ENCODE measurements at regions not wholly inside any gene's neighbourhood (a gene's known extent, or its start where the extent isn't known, plus 50 kb on each side); places are given as distances from the start of the nearest gene placed in this dataset.

GRCh38 chr1:195828325-195828724 lies 779.9 kb downstream of the KCNT2 start:
- Mint-ChIP-seq H3K36me3 (no peaks in the 10 kb centered on the region), H3K27ac (no peak overlapping the region), H3K9me3 (no peaks in the 10 kb centered on the region), H3K4me3 (no peak overlapping the region), H3K27me3 (no peaks in the 10 kb centered on the region), H3K4me1 (no peaks in the 10 kb centered on the region)
- no peaks in the 10 kb centered on the region for H3K36me3 ChIP-seq (ENCODE audit: insufficient read depth, low read length)
- H3K4me3 ChIP-seq (ENCODE audit: low read length), result no peak overlapping the region
- DNase-seq, result no peak
- no peaks in the 10 kb centered on the region for H3K9me3 ChIP-seq (ENCODE audit: low read length)
- H3K27ac ChIP-seq (ENCODE audit: low read depth, low read length), result no peak overlapping the region
- ChIA-PET CTCF (no interaction called here), POLR2A (no interaction called here)
- H3K4me1 ChIP-seq (ENCODE audit: insufficient read depth, low read length), result no peaks in the 10 kb centered on the region
- no peaks in the 10 kb centered on the region for H3K27me3 ChIP-seq (ENCODE audit: insufficient read depth, low read length, poor library complexity, severe bottlenecking)

GRCh38 chr1:195820925-195821324 lies 787.3 kb downstream of the KCNT2 start:
- ChIA-PET CTCF (no interaction called here), POLR2A (no interaction called here)
- H3K9me3 ChIP-seq (ENCODE audit: low read length), result no peaks in the 10 kb centered on the region
- no peaks in the 10 kb centered on the region for H3K27me3 Mint-ChIP-seq
- no peaks in the 10 kb centered on the region for H3K27me3 ChIP-seq (ENCODE audit: insufficient read depth, low read length, poor library complexity, severe bottlenecking)
- DNase-seq, result no peak
- peaks cover 2 to 16% (median 9%) of the 10 kb centered on the region in 5 donors for H3K9me3 Mint-ChIP-seq
- no peak overlapping the region for H3K27ac ChIP-seq (ENCODE audit: low read depth, low read length)
- no peaks in the 10 kb centered on the region for H3K36me3 ChIP-seq (ENCODE audit: insufficient read depth, low read length)
- H3K27ac Mint-ChIP-seq, result no peak overlapping the region
- H3K4me1 ChIP-seq (ENCODE audit: insufficient read depth, low read length), result no peaks in the 10 kb centered on the region
- H3K4me3 ChIP-seq (ENCODE audit: low read length), result no peak overlapping the region
- no peak overlapping the region for H3K4me3 Mint-ChIP-seq
- no peaks in the 10 kb centered on the region for H3K4me1 Mint-ChIP-seq
- H3K36me3 Mint-ChIP-seq, result no peaks in the 10 kb centered on the region

GRCh38 chr1:195806060-195806459 lies 802.2 kb downstream of the KCNT2 start:
- H3K4me1 Mint-ChIP-seq, result no peaks in the 10 kb centered on the region
- Histone ChIP-seq H3K4me1 (ENCODE audit: insufficient read depth, low read length) (no peaks in the 10 kb centered on the region), H3K9me3 (ENCODE audit: low read length) (no peaks in the 10 kb centered on the region), H3K27ac (ENCODE audit: low read depth, low read length) (no peak overlapping the region), H3K27me3 (ENCODE audit: insufficient read depth, low read length, poor library complexity, severe bottlenecking) (no peaks in the 10 kb centered on the region), H3K4me3 (ENCODE audit: low read length) (no peak overlapping the region), H3K36me3 (ENCODE audit: insufficient read depth, low read length) (no peaks in the 10 kb centered on the region)
- ChIA-PET CTCF (no interaction called here), POLR2A (no interaction called here)
- no peak for DNase-seq
- no peaks in the 10 kb centered on the region for H3K27me3 Mint-ChIP-seq
- peak overlapping the region in 1 of 8 donors; percentile 41 for H3K27ac Mint-ChIP-seq
- H3K9me3 Mint-ChIP-seq, result peaks cover 0 to 7% (median 2%) of the 10 kb centered on the region in 5 donors
- no peak overlapping the region for H3K4me3 Mint-ChIP-seq
- H3K36me3 Mint-ChIP-seq, result no peaks in the 10 kb centered on the region

GRCh38 chr1:195804547-195804946 lies 803.7 kb downstream of the KCNT2 start:
- no peak overlapping the region for H3K4me3 Mint-ChIP-seq
- H3K36me3 Mint-ChIP-seq, result no peaks in the 10 kb centered on the region
- no peak overlapping the region for H3K27ac Mint-ChIP-seq
- Histone ChIP-seq H3K4me1 (ENCODE audit: insufficient read depth, low read length) (no peaks in the 10 kb centered on the region), H3K27ac (ENCODE audit: low read depth, low read length) (no peak overlapping the region), H3K36me3 (ENCODE audit: insufficient read depth, low read length) (no peaks in the 10 kb centered on the region), H3K9me3 (ENCODE audit: low read length) (no peaks in the 10 kb centered on the region), H3K27me3 (ENCODE audit: insufficient read depth, low read length, poor library complexity, severe bottlenecking) (no peaks in the 10 kb centered on the region), H3K4me3 (ENCODE audit: low read length) (no peak overlapping the region)
- ChIA-PET CTCF (no interaction called here), POLR2A (no interaction called here)
- DNase-seq, result no peak
- no peaks in the 10 kb centered on the region for H3K27me3 Mint-ChIP-seq
- peaks cover 0 to 9% (median 2%) of the 10 kb centered on the region in 5 donors for H3K9me3 Mint-ChIP-seq
- H3K4me1 Mint-ChIP-seq, result no peaks in the 10 kb centered on the region

GRCh38 chr1:195799016-195799415 lies 809.2 kb downstream of the KCNT2 start:
- no peaks in the 10 kb centered on the region for H3K36me3 ChIP-seq (ENCODE audit: insufficient read depth, low read length)
- H3K9me3 ChIP-seq (ENCODE audit: low read length), result no peaks in the 10 kb centered on the region
- Mint-ChIP-seq H3K9me3 (peaks cover 0 to 5% (median 2%) of the 10 kb centered on the region in 5 donors), H3K27ac (no peak overlapping the region), H3K27me3 (no peaks in the 10 kb centered on the region), H3K4me3 (no peak overlapping the region), H3K4me1 (no peaks in the 10 kb centered on the region), H3K36me3 (no peaks in the 10 kb centered on the region)
- no peak for DNase-seq
- no peak overlapping the region for H3K4me3 ChIP-seq (ENCODE audit: low read length)
- H3K27ac ChIP-seq (ENCODE audit: low read depth, low read length), result no peak overlapping the region
- POLR2A ChIA-PET, result no interaction called here
- CTCF ChIA-PET, result no interaction called here
- H3K27me3 ChIP-seq (ENCODE audit: insufficient read depth, low read length, poor library complexity, severe bottlenecking), result no peaks in the 10 kb centered on the region
- no peaks in the 10 kb centered on the region for H3K4me1 ChIP-seq (ENCODE audit: insufficient read depth, low read length)

GRCh38 chr1:195794225-195794624 lies 814.0 kb downstream of the KCNT2 start:
- POLR2A ChIA-PET, result no interaction called here

GRCh38 chr1:195791796-195792195 lies 816.4 kb downstream of the KCNT2 start:
- DNase-seq, result no peak
- Mint-ChIP-seq H3K4me1 (no peaks in the 10 kb centered on the region), H3K27me3 (no peaks in the 10 kb centered on the region), H3K4me3 (no peak overlapping the region), H3K27ac (no peak overlapping the region), H3K9me3 (peaks cover 0 to 6% (median 2%) of the 10 kb centered on the region in 5 donors), H3K36me3 (no peaks in the 10 kb centered on the region)
- Histone ChIP-seq H3K4me1 (ENCODE audit: insufficient read depth, low read length) (no peaks in the 10 kb centered on the region), H3K27ac (ENCODE audit: low read depth, low read length) (no peak overlapping the region), H3K36me3 (ENCODE audit: insufficient read depth, low read length) (no peaks in the 10 kb centered on the region), H3K9me3 (ENCODE audit: low read length) (no peaks in the 10 kb centered on the region), H3K4me3 (ENCODE audit: low read length) (no peak overlapping the region), H3K27me3 (ENCODE audit: insufficient read depth, low read length, poor library complexity, severe bottlenecking) (no peaks in the 10 kb centered on the region)
- ChIA-PET CTCF (no interaction called here), POLR2A (no interaction called here)

More at GRCh38 chr1:195794225-195794624, 814.0 kb downstream of the KCNT2 start:
- Mint-ChIP-seq H3K4me1 (no peaks in the 10 kb centered on the region), H3K36me3 (no peaks in the 10 kb centered on the region), H3K27ac (no peak overlapping the region), H3K27me3 (no peaks in the 10 kb centered on the region), H3K4me3 (no peak overlapping the region), H3K9me3 (peaks cover 0 to 5% (median 2%) of the 10 kb centered on the region in 5 donors)
- CTCF ChIA-PET, result no interaction called here
- no peaks in the 10 kb centered on the region for H3K9me3 ChIP-seq (ENCODE audit: low read length)
- no peaks in the 10 kb centered on the region for H3K36me3 ChIP-seq (ENCODE audit: insufficient read depth, low read length)
- no peak overlapping the region for H3K4me3 ChIP-seq (ENCODE audit: low read length)
- H3K27ac ChIP-seq (ENCODE audit: low read depth, low read length), result no peak overlapping the region
- DNase-seq, result no peak
- no peaks in the 10 kb centered on the region for H3K4me1 ChIP-seq (ENCODE audit: insufficient read depth, low read length)
- H3K27me3 ChIP-seq (ENCODE audit: insufficient read depth, low read length, poor library complexity, severe bottlenecking), result no peaks in the 10 kb centered on the region

GRCh38 chr1:195790514-195791168 lies 817.6 kb downstream of the KCNT2 start:
- Histone ChIP-seq H3K36me3 (ENCODE audit: insufficient read depth, low read length) (no peaks in the 10 kb centered on the region), H3K27me3 (ENCODE audit: insufficient read depth, low read length, poor library complexity, severe bottlenecking) (no peaks in the 10 kb centered on the region), H3K4me3 (ENCODE audit: low read length) (no peak overlapping the region), H3K27ac (ENCODE audit: low read depth, low read length) (no peak overlapping the region), H3K9me3 (ENCODE audit: low read length) (no peaks in the 10 kb centered on the region), H3K4me1 (ENCODE audit: insufficient read depth, low read length) (no peaks in the 10 kb centered on the region)
- Mint-ChIP-seq H3K9me3 (peaks cover 0 to 6% (median 3%) of the 10 kb centered on the region in 5 donors), H3K4me3 (no peak overlapping the region), H3K4me1 (no peaks in the 10 kb centered on the region), H3K27me3 (no peaks in the 10 kb centered on the region), H3K27ac (no peak overlapping the region), H3K36me3 (no peaks in the 10 kb centered on the region)
- DNase-seq, result no peak
- ChIA-PET POLR2A (no interaction called here), CTCF (no interaction called here)

GRCh38 chr1:195789321-195789720 lies 818.9 kb downstream of the KCNT2 start:
- Histone ChIP-seq H3K4me3 (ENCODE audit: low read length) (no peak overlapping the region), H3K27ac (ENCODE audit: low read depth, low read length) (no peak overlapping the region), H3K27me3 (ENCODE audit: insufficient read depth, low read length, poor library complexity, severe bottlenecking) (no peaks in the 10 kb centered on the region), H3K4me1 (ENCODE audit: insufficient read depth, low read length) (no peaks in the 10 kb centered on the region), H3K36me3 (ENCODE audit: insufficient read depth, low read length) (no peaks in the 10 kb centered on the region), H3K9me3 (ENCODE audit: low read length) (no peaks in the 10 kb centered on the region)
- H3K27ac Mint-ChIP-seq, result no peak overlapping the region
- H3K9me3 Mint-ChIP-seq, result peaks cover 2 to 6% (median 3%) of the 10 kb centered on the region in 5 donors
- H3K36me3 Mint-ChIP-seq, result no peaks in the 10 kb centered on the region
- no peaks in the 10 kb centered on the region for H3K4me1 Mint-ChIP-seq
- DNase-seq, result no peak
- ChIA-PET POLR2A (no interaction called here), CTCF (no interaction called here)
- no peaks in the 10 kb centered on the region for H3K27me3 Mint-ChIP-seq
- no peak overlapping the region for H3K4me3 Mint-ChIP-seq
